Gastrocnemius medialis (tissue), 4 donors: ENCODE measurements at regions not wholly inside any gene's neighbourhood (a gene's known extent, or its start where the extent isn't known, plus 50 kb on each side); places are given as distances from the start of the nearest gene placed in this dataset.

Source experiments
- ATAC-seq, 2 donors: fragments of 150-250 bp; one replicate each; pipeline ENCODE4 v1.9.1; 2016
- DNase-seq, 2 donors: peaks; one replicate each; pipeline ENCODE4 v3.0.0-alpha.2; 2019
- H3K27ac ChIP-seq, 4 donors: fragments of 200-600 bp; sonication (generic); 1 replicate in 1 of 4; 2 replicates in 3 of 4; pipeline ENCODE4 v1.5.1; 2016 to 2018; ENCODE audit warnings: mild to moderate bottlenecking in 2 of 4, moderate library complexity in 1 of 4
- H3K27me3 ChIP-seq, 3 donors: fragments of 200-600 bp; sonication (generic) in 2 of 3; 1 replicate in 1 of 3; 2 replicates in 2 of 3; pipeline versions ENCODE4 v1.5.1 to v1.6.0; 2016 to 2019; ENCODE audit warnings: mild to moderate bottlenecking in 1 of 3, moderate library complexity in 1 of 3
- H3K36me3 ChIP-seq, 2 donors: fragments of 200-600 bp; sonication (generic) in 1 of 2; one replicate each; pipeline ENCODE4 v1.5.1; 2017 to 2018
- H3K4me1 ChIP-seq, 2 donors: fragments of 200-600 bp; sonication (generic) in 1 of 2; one replicate each; pipeline ENCODE4 v1.5.1; 2016 to 2017; ENCODE audit warnings: mild to moderate bottlenecking in 2 of 2
- H3K4me3 ChIP-seq, 4 donors: fragments of 200-600 bp; sonication (generic) in 3 of 4; 1 replicate in 1 of 4; 2 replicates in 3 of 4; pipeline ENCODE4 v1.5.1; 2016 to 2019; ENCODE audit warnings: mild to moderate bottlenecking in 2 of 4
- H3K9me3 ChIP-seq, 3 donors: fragments of 200-600 bp; sonication (generic) in 2 of 3; 1 replicate in 1 of 3; 2 replicates in 2 of 3; pipeline ENCODE4 v1.5.1; 2016 to 2019
- CTCF ChIP-seq, 5 experiments: fragments of 450-650 bp in 3 of 5; fragments of 200-600 bp in 2 of 5; sonication (generic) in 2 of 5; IDR thresholded peaks in 4 of 5; conservative IDR thresholded peaks in 1 of 5; 1 replicate in 4 of 5; 2 replicates in 1 of 5; pipeline ENCODE4 v1.5.1; 2016 to 2019; ENCODE audit warnings: antibody characterized with exemption in 5 of 5, mild to moderate bottlenecking in 3 of 5, moderate library complexity in 3 of 5
- POLR2A ChIP-seq, 2 donors: fragments of 450-650 bp; IDR thresholded peaks; one replicate each; pipeline ENCODE4 v1.6.1; 2017; ENCODE audit warnings: antibody characterized with exemption in 2 of 2, mild to moderate bottlenecking in 2 of 2, moderate library complexity in 2 of 2
- in situ Hi-C, 4 donors: fragments of 200-750 bp; cut with MboI; loops; one replicate each; pipeline versions ENCODE4 v1.15.0 to v1.8.0; 2017; ENCODE audit warnings: low sequenced_read_pairs in 4 of 4
- intact Hi-C: fragments of 100-400 bp; cut with DNase I; formaldehyde crosslinking; loops from one replicate; pipeline ENCODE4 v1.15.1; 2023; ENCODE audit warnings: low total_unique reads

- H3K4me1 ChIP-seq: no peaks in the 10 kb centered on the region
- intact Hi-C loops: no loop called here
- H3K27ac ChIP-seq: no peak overlapping the region
- H3K27me3 ChIP-seq: no peaks in the 10 kb centered on the region
- H3K4me3 ChIP-seq: no peak overlapping the region
- no peaks in the 10 kb centered on the region for H3K36me3 ChIP-seq
- no peak for ATAC-seq
- DNase-seq: no peak
- no peaks in the 10 kb centered on the region for H3K9me3 ChIP-seq
- in situ Hi-C loops: loop anchor here in 1 of 4 donors (25.0 kb wide), 1 partner anchor 459 kb away; no protein-coding TSS in a partner anchor
- no peak for TF ChIP-seq CTCF (IDR thresholded peaks at IDR 0.05 in 4 of 5, conservative IDR thresholded peaks at IDR 0.05 in 1 of 5)
These were observed 79.6 kb upstream of the SLCO6A1 start for GRCh38 chr5:102578362-102578761.

GRCh38 chr5:102579379-102579778, 80.6 kb upstream of the SLCO6A1 start:
- in situ Hi-C loops (loop anchor here in 1 of 4 donors (25.0 kb wide), 1 partner anchor 458 kb away; no protein-coding TSS in a partner anchor), intact Hi-C loops (no loop called here)
- no peaks in the 10 kb centered on the region for H3K9me3 ChIP-seq
- DNase-seq (no peak), ATAC-seq (no peak)
- TF ChIP-seq CTCF (IDR thresholded peaks at IDR 0.05 in 4 of 5, conservative IDR thresholded peaks at IDR 0.05 in 1 of 5) (no peak), POLR2A (IDR thresholded peaks at IDR 0.05) (no peak)
- no peaks in the 10 kb centered on the region for H3K27me3 ChIP-seq
- H3K36me3 ChIP-seq: no peaks in the 10 kb centered on the region
- no peaks in the 10 kb centered on the region for H3K4me1 ChIP-seq
- H3K4me3 ChIP-seq: no peak overlapping the region
- H3K27ac ChIP-seq: no peak overlapping the region

GRCh38 chr5:102581011-102581410, 82.2 kb upstream of the SLCO6A1 start:
- Histone ChIP-seq H3K27me3 (no peaks in the 10 kb centered on the region), H3K4me3 (no peak overlapping the region), H3K36me3 (no peaks in the 10 kb centered on the region), H3K4me1 (no peaks in the 10 kb centered on the region), H3K27ac (no peak overlapping the region), H3K9me3 (no peaks in the 10 kb centered on the region)
- DNase-seq: no peak
- intact Hi-C loops: loop anchor here (10.0 kb wide), 1 partner anchor 104 kb away; no protein-coding TSS in a partner anchor
- no peak for ATAC-seq
- in situ Hi-C loops: loop anchor here in 2 of 4 donors (10.0 to 25.0 kb wide), 2 partner anchors 456 to 464 kb away; no protein-coding TSS in a partner anchor
- TF ChIP-seq POLR2A (IDR thresholded peaks at IDR 0.05) (no peak), CTCF (IDR thresholded peaks at IDR 0.05 in 4 of 5, conservative IDR thresholded peaks at IDR 0.05 in 1 of 5) (no peak)

GRCh38 chr5:102582696-102583095, 83.9 kb upstream of the SLCO6A1 start:
- ATAC-seq: no peak
- Histone ChIP-seq H3K36me3 (no peaks in the 10 kb centered on the region), H3K4me3 (no peak overlapping the region), H3K27ac (no peak overlapping the region), H3K4me1 (no peaks in the 10 kb centered on the region), H3K9me3 (no peaks in the 10 kb centered on the region), H3K27me3 (no peaks in the 10 kb centered on the region)
- intact Hi-C loops: loop anchor here (10.0 kb wide), 1 partner anchor 102 kb away; no protein-coding TSS in a partner anchor
- no peak for DNase-seq
- TF ChIP-seq POLR2A (IDR thresholded peaks at IDR 0.05) (no peak), CTCF (IDR thresholded peaks at IDR 0.05 in 4 of 5, conservative IDR thresholded peaks at IDR 0.05 in 1 of 5) (no peak)
- in situ Hi-C loops: loop anchor here in 2 of 4 donors (10.0 to 25.0 kb wide), 2 partner anchors 455 to 462 kb away; no protein-coding TSS in a partner anchor
